ENCODE measurements at regions not wholly inside any gene's neighbourhood (a gene's known extent, or its start where the extent isn't known, plus 50 kb on each side); places are given as distances from the start of the nearest gene placed in this dataset.

DNA sequence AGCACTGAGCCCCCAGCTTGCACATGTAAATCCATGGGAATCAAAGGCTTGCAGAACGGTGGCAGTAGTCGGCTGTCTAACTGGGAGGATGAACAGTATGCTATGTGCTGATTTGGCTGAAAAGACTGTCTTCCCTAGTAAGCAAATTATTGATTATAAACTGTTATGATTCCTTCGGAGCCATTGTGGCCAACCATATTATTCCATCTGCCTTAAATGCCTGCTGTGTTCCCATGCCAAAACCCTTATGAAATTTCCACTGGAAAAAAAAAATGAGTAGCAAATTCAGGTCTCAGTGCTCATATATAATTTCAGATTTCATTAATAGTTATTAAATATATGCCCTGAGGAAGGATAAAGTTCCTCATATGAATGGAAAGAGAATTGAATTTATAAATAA lies 132.7 kb upstream of the MID1 start:
- no peaks in the 10 kb centered on the region for H3K9me3 ChIP-seq
- TF ChIP-seq CTCF (IDR thresholded peaks at IDR 0.05) (no peak), POLR2AphosphoS5 (IDR thresholded peaks at IDR 0.05) (no peak), POLR2A (IDR thresholded peaks at IDR 0.05) (no peak), EP300 (IDR thresholded peaks at IDR 0.05) (no peak)
- H3K27me3 ChIP-seq, result no peaks in the 10 kb centered on the region
- no peak overlapping the region for H3K27ac ChIP-seq
- no peaks in the 10 kb centered on the region for H3K36me3 ChIP-seq
- ATAC-seq, result no peak
- H3K4me3 ChIP-seq, result no peak overlapping the region
- peaks cover 0 to 14% (median 0%) of the 10 kb centered on the region in 3 donors for H3K4me1 ChIP-seq
- 50 to 68% methylated on average over 1 to 3 of the region's 3 CpGs for WGBS, 2 donors (ENCODE audit: low coverage in 1 of 2)

GRCh38 chrX:10754445-10754844 lies 134.1 kb upstream of the MID1 start:
- no peaks in the 10 kb centered on the region for H3K27me3 ChIP-seq
- H3K36me3 ChIP-seq, result no peaks in the 10 kb centered on the region
- no peak overlapping the region for H3K4me3 ChIP-seq
- TF ChIP-seq EP300 (IDR thresholded peaks at IDR 0.05) (no peak), POLR2A (IDR thresholded peaks at IDR 0.05) (no peak), CTCF (IDR thresholded peaks at IDR 0.05) (no peak), POLR2AphosphoS5 (IDR thresholded peaks at IDR 0.05) (no peak)
- peaks cover 0 to 14% (median 0%) of the 10 kb centered on the region in 3 donors for H3K4me1 ChIP-seq
- H3K27ac ChIP-seq, result no peak overlapping the region
- WGBS, 2 donors (ENCODE audit: low coverage in 1 of 2), result 71 to 89% methylated on average over 6 of the region's 6 CpGs
- no peaks in the 10 kb centered on the region for H3K9me3 ChIP-seq
- no peak for ATAC-seq

GRCh38 chrX:10755439-10756334 lies 135.3 kb upstream of the MID1 start:
- WGBS, 2 donors (ENCODE audit: low coverage in 1 of 2), result 16 to 24% methylated on average over 9 of the region's 9 CpGs
- no peak overlapping the region for H3K4me3 ChIP-seq
- peak; percentile 72 for ATAC-seq

DNA sequence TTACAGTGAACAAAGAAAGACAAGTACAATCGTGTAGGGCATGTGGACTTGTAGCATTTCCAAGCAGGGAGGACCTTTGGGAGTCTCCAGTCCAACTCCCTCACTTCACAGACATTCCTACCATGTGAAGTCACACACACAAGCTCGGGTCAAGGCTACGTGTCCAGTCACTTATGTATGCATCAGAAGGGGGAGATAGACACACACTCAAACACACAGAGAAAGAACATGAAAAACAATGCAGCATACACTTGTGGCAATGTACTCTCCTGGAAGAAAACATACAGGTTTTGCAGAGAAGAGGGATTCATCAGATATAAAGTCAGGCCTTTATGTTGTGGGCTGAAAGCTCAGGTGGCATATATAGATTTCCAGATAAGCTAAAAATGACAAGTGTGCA lies 136.1 kb upstream of the MID1 start:
- peaks cover 0 to 14% (median 0%) of the 10 kb centered on the region in 3 donors for H3K4me1 ChIP-seq
- TF ChIP-seq EP300 (IDR thresholded peaks at IDR 0.05) (no peak), POLR2AphosphoS5 (IDR thresholded peaks at IDR 0.05) (no peak), CTCF (IDR thresholded peaks at IDR 0.05) (no peak), POLR2A (IDR thresholded peaks at IDR 0.05) (no peak)
- H3K4me3 ChIP-seq, result no peak overlapping the region
- ATAC-seq, result peak; percentile 65
- no peaks in the 10 kb centered on the region for H3K36me3 ChIP-seq
- H3K27me3 ChIP-seq, result no peaks in the 10 kb centered on the region
- no peak overlapping the region for H3K27ac ChIP-seq
- 6 to 26% methylated on average over 2 to 3 of the region's 3 CpGs for WGBS, 2 donors (ENCODE audit: low coverage in 1 of 2)
- no peaks in the 10 kb centered on the region for H3K9me3 ChIP-seq

More at GRCh38 chrX:10755439-10756334, 135.3 kb upstream of the MID1 start:
- TF ChIP-seq CTCF (IDR thresholded peaks at IDR 0.05) (no peak), EP300 (IDR thresholded peaks at IDR 0.05) (no peak), POLR2A (IDR thresholded peaks at IDR 0.05) (no peak), POLR2AphosphoS5 (IDR thresholded peaks at IDR 0.05) (no peak)
- peaks cover 0 to 14% (median 0%) of the 10 kb centered on the region in 3 donors for H3K4me1 ChIP-seq
- peak overlapping the region in 3 of 4 donors; percentile 8 to 58 (median 52) for H3K27ac ChIP-seq
- no peaks in the 10 kb centered on the region for H3K36me3 ChIP-seq
- H3K9me3 ChIP-seq, result no peaks in the 10 kb centered on the region
- no peaks in the 10 kb centered on the region for H3K27me3 ChIP-seq

Data from gastroesophageal sphincter (tissue), 4 donors.